ENCODE measurements at regions not wholly inside any gene's neighbourhood (a gene's known extent, or its start where the extent isn't known, plus 50 kb on each side); places are given as distances from the start of the nearest gene placed in this dataset.
A peak's percentile ranks its signal among the peaks of the same experiment; 100 is the strongest.

DNA sequence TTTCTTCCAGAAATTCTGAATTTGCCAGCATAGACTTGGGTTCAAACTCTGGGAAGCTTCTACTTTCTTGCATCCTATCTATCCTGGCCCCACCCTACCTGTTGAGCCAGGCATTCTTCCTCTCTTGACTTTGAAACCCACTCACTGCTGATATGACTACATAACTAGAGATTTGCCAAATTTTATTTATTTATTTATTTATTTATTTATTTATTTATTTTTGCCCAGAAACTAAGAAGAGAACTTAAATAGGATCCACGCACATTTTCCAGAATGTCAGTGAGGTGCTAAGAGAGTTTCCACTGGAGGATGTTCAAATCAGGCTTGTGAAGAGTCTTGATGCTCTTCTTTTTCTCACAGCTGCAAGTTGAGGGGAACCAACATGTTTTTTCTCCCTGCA is 487.8 kb upstream of the PODXL start:
- Histone ChIP-seq H3K27me3 (no peaks in the 10 kb centered on the region), H3K4me1 (no peaks in the 10 kb centered on the region), H3K9me3 (no peaks in the 10 kb centered on the region), H3K4me3 (no peak overlapping the region), H3K36me3 (no peaks in the 10 kb centered on the region), H3K27ac (no peak overlapping the region)
- TF ChIP-seq, protein P1, sequence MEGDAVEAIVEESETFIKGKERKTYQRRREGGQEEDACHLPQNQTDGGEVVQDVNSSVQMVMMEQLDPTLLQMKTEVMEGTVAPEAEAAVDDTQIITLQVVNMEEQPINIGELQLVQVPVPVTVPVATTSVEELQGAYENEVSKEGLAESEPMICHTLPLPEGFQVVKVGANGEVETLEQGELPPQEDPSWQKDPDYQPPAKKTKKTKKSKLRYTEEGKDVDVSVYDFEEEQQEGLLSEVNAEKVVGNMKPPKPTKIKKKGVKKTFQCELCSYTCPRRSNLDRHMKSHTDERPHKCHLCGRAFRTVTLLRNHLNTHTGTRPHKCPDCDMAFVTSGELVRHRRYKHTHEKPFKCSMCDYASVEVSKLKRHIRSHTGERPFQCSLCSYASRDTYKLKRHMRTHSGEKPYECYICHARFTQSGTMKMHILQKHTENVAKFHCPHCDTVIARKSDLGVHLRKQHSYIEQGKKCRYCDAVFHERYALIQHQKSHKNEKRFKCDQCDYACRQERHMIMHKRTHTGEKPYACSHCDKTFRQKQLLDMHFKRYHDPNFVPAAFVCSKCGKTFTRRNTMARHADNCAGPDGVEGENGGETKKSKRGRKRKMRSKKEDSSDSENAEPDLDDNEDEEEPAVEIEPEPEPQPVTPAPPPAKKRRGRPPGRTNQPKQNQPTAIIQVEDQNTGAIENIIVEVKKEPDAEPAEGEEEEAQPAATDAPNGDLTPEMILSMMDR (IDR thresholded peaks at IDR 0.05), result no peak
- no peak for DNase-seq (ENCODE audit: low spot score)

DNA sequence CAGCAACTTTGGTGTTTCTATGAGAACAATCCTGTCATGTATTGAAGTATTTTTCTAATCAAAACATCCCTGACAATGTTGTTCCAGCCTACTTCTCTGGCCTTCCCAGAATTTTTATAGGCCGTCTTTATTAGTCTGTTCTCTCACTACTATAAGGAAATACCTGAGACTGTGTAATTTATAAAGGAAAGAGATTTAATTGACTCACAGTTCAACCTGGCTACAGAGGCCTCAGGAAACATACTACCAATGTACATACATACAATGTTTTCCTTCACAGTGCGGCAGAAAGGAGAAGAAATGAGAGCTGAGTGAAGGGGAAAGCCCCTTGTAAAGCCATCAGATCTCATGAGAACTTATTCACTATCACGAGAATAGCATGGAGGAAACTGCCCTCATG is 484.7 kb upstream of the PODXL start:
- Histone ChIP-seq H3K27me3 (no peaks in the 10 kb centered on the region), H3K4me3 (no peak overlapping the region), H3K36me3 (no peaks in the 10 kb centered on the region), H3K9me3 (no peaks in the 10 kb centered on the region), H3K4me1 (no peaks in the 10 kb centered on the region), H3K27ac (no peak overlapping the region)
- no peak for DNase-seq (ENCODE audit: low spot score)
- TF ChIP-seq, protein P1 (IDR thresholded peaks at IDR 0.05), result no peak

GRCh38 chr7:132035517-132036362 is 479.3 kb upstream of the PODXL start:
- Histone ChIP-seq H3K4me1 (peaks cover 0 to 9% of the 10 kb centered on the region in 2 donors), H3K27me3 (no peaks in the 10 kb centered on the region), H3K27ac (peak overlapping the region in 1 of 2 donors; percentile 48), H3K9me3 (no peaks in the 10 kb centered on the region), H3K4me3 (no peak overlapping the region), H3K36me3 (no peaks in the 10 kb centered on the region)
- no peak for DNase-seq (ENCODE audit: low spot score)
- TF ChIP-seq, protein P1 (IDR thresholded peaks at IDR 0.05), result no peak

- no peaks in the 10 kb centered on the region for H3K27me3 ChIP-seq
- no peak for DNase-seq (ENCODE audit: low spot score)
- H3K36me3 ChIP-seq, result no peaks in the 10 kb centered on the region
- H3K4me1 ChIP-seq, result peaks cover 0 to 17% of the 10 kb centered on the region in 2 donors
- TF ChIP-seq, protein P1 (IDR thresholded peaks at IDR 0.05), result no peak
- H3K4me3 ChIP-seq, result no peak overlapping the region
- peak overlapping the region in 1 of 2 donors; percentile 11 for H3K27ac ChIP-seq
- H3K9me3 ChIP-seq, result no peaks in the 10 kb centered on the region
These were observed 478.5 kb upstream of the PODXL start for GRCh38 chr7:132034748-132035416.

DNA sequence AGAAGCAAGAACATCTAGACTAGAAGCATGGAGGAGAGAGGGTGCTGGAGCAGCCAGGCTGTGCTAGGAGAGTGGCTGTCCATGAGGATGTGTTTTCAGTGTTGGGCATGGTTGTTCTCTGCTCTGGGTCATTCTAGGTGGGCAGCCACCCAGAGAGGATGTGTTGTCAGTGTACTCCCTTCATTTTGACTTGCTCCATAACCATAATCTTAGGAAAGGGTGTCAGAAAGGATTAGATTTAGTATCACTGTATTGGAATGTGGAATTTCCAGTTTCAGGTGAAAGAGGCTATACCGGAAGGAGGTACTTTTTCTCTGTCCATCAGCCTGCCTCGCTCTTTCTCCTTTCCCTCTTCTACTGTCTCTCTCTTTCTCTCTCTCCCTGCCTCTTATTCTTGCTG is 474.5 kb upstream of the PODXL start:
- H3K27ac ChIP-seq, result no peak overlapping the region
- TF ChIP-seq, protein P1 (IDR thresholded peaks at IDR 0.05), result no peak
- no peaks in the 10 kb centered on the region for H3K36me3 ChIP-seq
- H3K27me3 ChIP-seq, result no peaks in the 10 kb centered on the region
- no peak for DNase-seq (ENCODE audit: low spot score)
- H3K4me3 ChIP-seq, result no peak overlapping the region
- H3K9me3 ChIP-seq, result no peaks in the 10 kb centered on the region
- H3K4me1 ChIP-seq, result peaks cover 0 to 23% of the 10 kb centered on the region in 2 donors

Measured in right atrium auricular region (tissue), 2 donors.